NCI-H1417 (cell line): ENCODE measurements at regions not wholly inside any gene's neighbourhood (a gene's known extent, or its start where the extent isn't known, plus 50 kb on each side); places are given as distances from the start of the nearest gene placed in this dataset.

Experiments
- DNase-seq, 3 experiments: peaks; one replicate each; lab custom pipeline; 2025; lab: John Stamatoyannopoulos, UW

DNA sequence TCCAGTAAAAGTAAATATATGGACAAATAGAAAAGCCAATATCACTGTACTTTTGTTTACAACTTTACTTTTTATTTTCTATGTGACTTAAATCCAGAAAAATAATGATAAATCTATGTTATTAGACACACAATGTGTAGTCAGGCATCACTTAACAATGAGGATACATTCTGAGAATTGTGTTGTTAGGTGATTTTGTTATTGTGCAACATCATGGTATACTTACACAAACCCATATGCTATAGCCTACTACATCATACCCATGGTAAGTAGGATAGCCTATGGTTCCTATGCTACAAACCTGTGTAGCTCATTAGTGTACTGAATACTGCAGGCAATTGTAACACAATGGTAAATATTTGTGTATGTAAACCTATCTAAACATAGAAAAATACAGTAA lies 781.7 kb upstream of the GHITM start:
- no peak for DNase-seq

GRCh38 chr10:83367036-83367435 lies 772.3 kb upstream of the GHITM start:
- DNase-seq: peak in 1 of 3 experiments; percentile 0

- DNase-seq: no peak
Measured at GRCh38 chr10:83371696-83372490, 767.4 kb upstream of the GHITM start.

- DNase-seq: no peak
Measured at GRCh38 chr10:83372646-83373045, 766.7 kb upstream of the GHITM start.

DNA sequence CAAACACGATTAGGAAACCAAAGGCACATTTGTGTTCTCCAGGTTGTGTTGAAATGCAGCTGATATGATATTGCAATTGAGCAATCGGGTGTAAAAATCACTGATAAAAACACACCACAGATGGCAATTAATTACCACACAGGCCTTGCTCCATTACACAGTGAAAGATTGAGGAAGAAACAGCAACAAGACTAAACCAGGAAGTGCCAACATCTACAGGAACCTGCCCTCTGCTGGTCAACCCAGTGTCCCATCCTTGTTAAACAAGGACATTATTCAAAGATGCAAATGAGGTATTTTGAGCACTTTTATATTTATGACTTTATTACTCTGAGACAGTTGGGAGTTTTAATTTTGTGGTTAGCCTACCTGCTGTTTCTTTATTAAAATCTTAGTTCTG lies 765.6 kb upstream of the GHITM start:
- peak in 1 of 3 experiments; percentile 8 for DNase-seq

DNA sequence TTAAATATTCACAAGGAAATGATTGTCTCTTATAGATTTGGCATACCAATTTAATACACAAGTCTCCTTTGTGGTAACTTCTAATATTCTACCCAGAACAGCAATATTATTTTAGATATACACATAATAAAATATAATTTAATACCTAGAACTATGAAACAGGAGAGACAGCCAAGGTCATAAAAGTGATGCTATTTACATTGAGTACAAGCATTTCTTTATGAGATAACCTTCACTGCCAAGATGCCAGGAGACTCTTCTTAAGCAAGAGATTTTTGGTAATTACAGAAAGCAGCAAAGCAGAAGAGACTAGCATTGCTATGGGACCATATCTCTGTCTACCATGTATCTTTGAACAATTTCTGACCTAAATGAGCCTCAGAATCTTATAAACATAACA lies 764.6 kb upstream of the GHITM start:
- no peak for DNase-seq

- no peak for DNase-seq
Measured at GRCh38 chr10:83375274-83375673, 764.0 kb upstream of the GHITM start.

GRCh38 chr10:83397806-83398205 lies 741.5 kb upstream of the GHITM start:
- DNase-seq: no peak

GRCh38 chr10:83410570-83410969 lies 728.7 kb upstream of the GHITM start:
- DNase-seq: no peak

DNA sequence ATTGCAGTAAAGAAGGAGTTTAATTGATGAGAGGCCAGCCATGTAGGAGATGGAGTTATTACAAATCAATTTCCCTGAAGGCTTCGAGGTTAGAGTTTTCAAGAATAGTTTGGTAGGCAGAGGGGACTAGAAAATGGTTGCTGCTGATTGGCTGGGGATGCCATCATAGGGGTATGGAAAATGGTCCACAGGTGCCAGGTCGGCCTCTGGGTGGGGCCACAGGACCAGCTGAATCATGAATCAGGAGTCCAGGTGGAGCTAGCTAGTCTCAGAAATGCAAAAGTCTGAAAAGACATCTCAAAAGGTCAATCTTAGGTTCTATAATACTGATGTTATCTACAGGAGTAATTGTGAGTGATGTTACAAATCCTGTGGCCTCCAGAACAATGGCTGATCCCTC lies 714.0 kb upstream of the GHITM start:
- no peak for DNase-seq

DNA sequence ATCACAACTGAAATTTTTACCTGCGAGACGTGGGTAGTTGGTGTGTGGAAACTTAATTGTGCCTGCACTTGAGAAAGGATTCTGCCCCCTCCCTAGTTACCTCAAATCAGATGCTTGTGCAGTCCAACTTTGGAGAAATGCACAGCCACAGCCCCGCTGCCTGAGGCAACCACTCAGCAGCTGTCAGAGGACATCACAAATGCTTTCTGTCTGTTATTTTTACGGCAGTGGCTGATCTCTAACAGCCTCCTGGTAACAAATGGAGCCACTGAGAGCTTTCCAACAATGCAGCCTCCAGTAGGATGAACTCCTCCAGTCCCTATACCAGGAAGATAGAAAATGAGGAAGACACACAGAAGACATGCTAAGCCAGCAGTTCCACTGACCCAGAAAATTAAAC lies 712.2 kb upstream of the GHITM start:
- DNase-seq: no peak

DNA sequence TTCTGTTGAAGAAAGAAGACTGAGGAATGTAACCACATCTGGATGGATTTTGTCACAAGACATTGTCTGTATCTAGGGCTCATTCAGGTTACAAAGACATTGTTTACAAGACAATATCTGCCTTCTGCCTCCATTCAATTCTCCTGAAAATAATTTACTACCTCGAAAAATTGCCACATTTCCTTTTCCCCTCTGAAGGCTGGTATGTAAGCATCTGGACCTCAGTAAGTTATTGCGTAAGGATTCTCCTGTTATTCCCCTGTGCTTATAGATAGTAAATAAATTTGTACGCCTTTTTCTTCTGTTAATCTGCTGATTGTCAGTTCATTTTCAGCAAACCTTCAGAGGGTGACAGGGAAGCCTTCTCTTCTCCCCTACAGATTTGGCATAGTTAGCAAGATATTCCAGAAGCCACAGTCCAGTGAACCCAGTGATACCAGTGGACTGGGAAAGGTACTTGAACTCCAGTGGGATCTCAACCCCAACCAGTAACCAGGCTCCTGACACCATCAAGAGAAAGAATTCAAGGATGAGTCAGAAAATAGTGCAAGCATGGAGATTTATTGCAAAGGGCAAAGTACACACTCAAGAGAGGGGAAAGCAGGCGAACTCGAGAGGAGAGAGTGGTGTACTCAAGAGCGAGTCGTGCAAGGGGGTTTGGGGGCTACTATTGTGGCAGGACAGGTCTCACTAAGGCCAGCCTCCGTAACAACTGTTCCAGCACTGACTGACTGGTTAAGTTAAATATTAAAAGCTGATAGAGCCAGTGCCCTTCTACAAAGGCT lies 706.9 kb upstream of the GHITM start:
- DNase-seq: no peak

DNA sequence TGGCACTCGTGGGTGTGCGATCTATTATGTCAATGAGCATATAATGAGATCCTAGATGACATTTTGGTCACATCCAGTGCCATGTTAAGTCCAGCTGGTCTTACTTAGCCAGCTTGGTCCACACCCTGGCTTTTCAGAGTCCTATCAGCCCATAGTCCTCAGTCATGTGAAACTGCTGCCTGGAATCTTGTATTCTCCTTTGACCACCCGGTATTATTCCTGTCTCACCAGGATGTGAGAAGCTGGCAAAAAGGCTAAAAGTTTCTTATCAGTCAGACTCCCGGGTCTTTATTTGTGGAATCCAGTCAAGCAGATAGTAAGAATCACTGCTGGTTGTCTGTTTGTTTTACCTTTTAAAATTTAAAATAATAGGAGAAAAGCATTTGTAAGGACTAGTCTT lies 705.6 kb upstream of the GHITM start:
- DNase-seq: no peak

DNA sequence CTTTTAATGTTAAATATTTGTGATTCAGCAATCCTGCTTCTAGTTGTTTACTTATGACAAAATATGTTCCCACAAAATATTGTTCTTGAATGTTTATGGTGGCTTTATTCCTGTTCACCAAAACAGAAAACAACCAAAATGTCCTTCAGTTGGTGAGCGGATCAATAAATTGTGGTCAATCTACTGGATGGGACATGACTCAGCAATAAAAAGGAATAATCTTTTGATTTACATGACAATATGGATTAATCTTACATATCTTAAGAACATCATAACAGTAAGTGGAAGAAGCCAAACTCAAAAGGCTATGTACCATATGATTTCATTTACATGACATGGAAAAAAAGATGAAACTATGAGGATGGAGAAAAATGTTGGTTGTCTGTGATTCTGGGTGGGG lies 691.3 kb upstream of the GHITM start:
- no peak for DNase-seq

DNA sequence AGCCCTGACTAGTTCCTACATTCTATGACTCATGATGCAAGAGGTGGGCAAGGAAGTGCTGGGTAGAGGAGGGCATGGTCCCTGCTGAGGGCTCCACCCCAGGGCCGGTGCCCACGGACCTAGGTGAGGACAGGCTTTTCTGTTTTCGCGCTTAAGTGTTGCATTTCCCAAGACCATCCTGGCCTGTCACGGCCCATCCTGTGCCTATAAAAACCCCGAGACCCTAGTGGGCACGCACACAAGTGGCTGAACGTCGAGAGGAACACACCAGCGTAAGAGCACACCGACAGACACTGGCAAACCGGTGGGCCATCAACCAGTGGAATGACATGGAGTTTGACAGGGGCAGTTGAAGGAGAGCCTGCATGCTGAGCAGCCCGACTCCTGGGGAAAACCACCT lies 680.7 kb upstream of the GHITM start:
- DNase-seq: no peak

- DNase-seq: no peak
Measured at GRCh38 chr10:83459124-83459523, 680.2 kb upstream of the GHITM start.

DNA sequence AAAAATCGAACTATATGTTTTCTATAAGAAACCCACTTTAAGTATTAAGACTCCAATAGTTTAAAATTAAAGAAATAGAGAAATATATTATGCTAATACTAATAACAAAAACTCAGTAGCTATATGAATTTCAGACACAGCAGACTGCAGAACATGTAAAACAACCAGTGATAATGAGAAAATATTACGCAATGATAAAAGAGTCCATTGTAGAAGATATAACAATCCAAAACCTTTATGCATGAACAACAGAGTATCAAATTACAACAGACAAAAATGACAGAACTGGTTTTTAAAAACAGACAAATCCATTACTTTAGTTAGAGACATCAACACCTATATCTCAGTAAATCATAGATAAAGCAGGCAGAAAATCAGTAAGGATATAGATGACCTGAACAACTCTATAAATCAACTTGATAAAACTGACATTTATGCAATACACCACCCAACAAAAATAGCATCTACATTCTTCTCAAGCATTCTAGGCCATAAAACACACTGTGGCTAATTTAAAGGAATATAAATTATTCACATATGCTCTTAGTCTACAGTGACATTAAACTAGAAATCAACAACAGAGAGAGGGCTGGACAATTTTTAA lies 669.5 kb upstream of the GHITM start:
- DNase-seq: no peak

DNA sequence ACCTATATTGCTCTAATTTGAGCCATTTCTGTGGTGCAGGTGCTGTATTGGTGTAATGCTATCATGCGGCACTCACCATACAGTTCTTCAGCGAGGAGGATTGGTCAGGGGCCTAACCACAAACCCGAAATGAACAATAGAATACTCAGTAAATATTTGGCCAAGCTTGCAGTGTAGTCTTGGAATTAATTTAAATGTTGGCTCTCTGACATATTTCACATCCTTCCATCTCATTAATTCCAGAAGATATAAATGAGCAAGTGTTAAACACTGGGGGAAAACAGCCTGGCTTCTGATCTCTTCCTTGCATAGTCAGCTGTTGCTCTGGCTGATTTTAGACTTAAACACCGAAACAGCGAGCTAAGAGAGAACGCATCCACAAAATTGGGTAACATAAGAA lies 663.1 kb upstream of the GHITM start:
- DNase-seq: no peak

GRCh38 chr10:83489161-83489560 lies 650.1 kb upstream of the GHITM start:
- no peak for DNase-seq

GRCh38 chr10:83492004-83492403 lies 647.3 kb upstream of the GHITM start:
- no peak for DNase-seq

- DNase-seq: no peak
Measured at GRCh38 chr10:83512681-83513080, 626.6 kb upstream of the GHITM start.

DNA sequence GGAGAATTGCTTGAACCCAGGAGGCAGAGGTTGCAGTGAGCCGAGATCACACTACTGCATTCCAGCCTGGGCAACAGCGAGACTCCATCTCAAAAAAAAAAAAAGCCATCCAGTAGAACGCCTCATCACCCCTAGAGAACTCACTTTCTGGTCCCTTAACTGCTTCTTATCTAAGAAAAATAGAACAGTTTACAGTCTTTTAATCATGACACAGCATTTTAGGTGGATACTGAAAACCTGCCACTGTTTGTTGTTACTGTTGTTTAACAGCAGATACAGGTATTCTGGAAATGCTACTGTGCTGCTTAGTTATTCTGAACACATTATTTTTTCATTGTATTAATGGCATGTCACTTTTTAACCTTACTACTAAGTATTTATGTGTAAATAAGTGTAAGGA lies 624.3 kb upstream of the GHITM start:
- DNase-seq: no peak

- DNase-seq: no peak
Measured at GRCh38 chr10:83516788-83517187, 622.5 kb upstream of the GHITM start.
